GM12892 (cell line): ENCODE measurements at regions not wholly inside any gene's neighbourhood (a gene's known extent, or its start where the extent isn't known, plus 50 kb on each side); places are given as distances from the start of the nearest gene placed in this dataset.

Experiments
- POLR2AphosphoS5 ChIP-seq: IDR thresholded peaks from 2 replicates; pipeline ENCODE4 v1.6.1; 2011; ENCODE audit warnings: low read depth, low read length, control low read depth
- TAF1 ChIP-seq: IDR thresholded peaks from 2 replicates; pipeline ENCODE4 v1.6.1; 2011; ENCODE audit warnings: low read depth, mild to moderate bottlenecking, control low read depth, low read length, borderline replicate concordance

GRCh38 chr15:48010316-48010715 is 110.5 kb upstream of the SLC24A5 start:
- TF ChIP-seq POLR2AphosphoS5 = no peak
- TF ChIP-seq TAF1 = no peak
